Breast epithelium (tissue), 3 donors: ENCODE measurements at regions not wholly inside any gene's neighbourhood (a gene's known extent, or its start where the extent isn't known, plus 50 kb on each side); places are given as distances from the start of the nearest gene placed in this dataset.

Experiments
- POLR2A ChIP-seq: fragments of 450-650 bp; IDR thresholded peaks from one replicate; pipeline ENCODE4 v1.6.1; 2016; ENCODE audit warnings: antibody characterized with exemption, mild to moderate bottlenecking, moderate library complexity
- POLR2AphosphoS5 ChIP-seq, 3 donors: sonication (generic); formaldehyde crosslinking; IDR thresholded peaks; one replicate each; pipeline ENCODE4 v1.6.1; 2017; ENCODE audit warnings: antibody characterized with exemption in 3 of 3
- TF ChIP-seq, protein P1 (sequence below), 3 donors: fragments of 450-650 bp; IDR thresholded peaks; one replicate each; pipeline ENCODE4 v1.5.1; 2016 to 2017; ENCODE audit warnings: antibody characterized with exemption in 3 of 3, mild to moderate bottlenecking in 3 of 3, moderate library complexity in 3 of 3

- TF ChIP-seq POLR2AphosphoS5 (IDR thresholded peaks at IDR 0.05): no peak
- TF ChIP-seq, protein P1, sequence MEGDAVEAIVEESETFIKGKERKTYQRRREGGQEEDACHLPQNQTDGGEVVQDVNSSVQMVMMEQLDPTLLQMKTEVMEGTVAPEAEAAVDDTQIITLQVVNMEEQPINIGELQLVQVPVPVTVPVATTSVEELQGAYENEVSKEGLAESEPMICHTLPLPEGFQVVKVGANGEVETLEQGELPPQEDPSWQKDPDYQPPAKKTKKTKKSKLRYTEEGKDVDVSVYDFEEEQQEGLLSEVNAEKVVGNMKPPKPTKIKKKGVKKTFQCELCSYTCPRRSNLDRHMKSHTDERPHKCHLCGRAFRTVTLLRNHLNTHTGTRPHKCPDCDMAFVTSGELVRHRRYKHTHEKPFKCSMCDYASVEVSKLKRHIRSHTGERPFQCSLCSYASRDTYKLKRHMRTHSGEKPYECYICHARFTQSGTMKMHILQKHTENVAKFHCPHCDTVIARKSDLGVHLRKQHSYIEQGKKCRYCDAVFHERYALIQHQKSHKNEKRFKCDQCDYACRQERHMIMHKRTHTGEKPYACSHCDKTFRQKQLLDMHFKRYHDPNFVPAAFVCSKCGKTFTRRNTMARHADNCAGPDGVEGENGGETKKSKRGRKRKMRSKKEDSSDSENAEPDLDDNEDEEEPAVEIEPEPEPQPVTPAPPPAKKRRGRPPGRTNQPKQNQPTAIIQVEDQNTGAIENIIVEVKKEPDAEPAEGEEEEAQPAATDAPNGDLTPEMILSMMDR (IDR thresholded peaks at IDR 0.05): no peak
- TF ChIP-seq POLR2A: no peak
Measured at GRCh38 chr2:35508601-35509000, 847.0 kb upstream of the CRIM1 start.
